Stimulated activated CD4-positive, alpha-beta T cell treated with anti-CD3 and anti-CD28 coated beads, Interleukin-15, amount 100 ng/mL, for 48 hours (primary cell): ENCODE measurements at regions not wholly inside any gene's neighbourhood (a gene's known extent, or its start where the extent isn't known, plus 50 kb on each side); places are given as distances from the start of the nearest gene placed in this dataset.
A peak's percentile ranks its signal among the peaks of the same experiment; 100 is the strongest.
"Not testable (repeated sequence)": the region's sequence is repeated elsewhere in the genome, so short reads cannot be mapped to it uniquely, and the experiment has no call there.

Experiments
- DNase-seq, 2 donors: peaks; one replicate each; pipeline ENCODE4 v3.0.0-alpha.2; 2020; ENCODE audit warnings: low read depth in 2 of 2

GRCh38 chrX:65883556-65883955 lies 156.3 kb downstream of the VSIG4 start:
- no peak for DNase-seq

- DNase-seq, result no peak
These were observed 159.7 kb downstream of the VSIG4 start for GRCh38 chrX:65879977-65880799.

GRCh38 chrX:65878456-65878855 lies 161.4 kb downstream of the VSIG4 start:
- DNase-seq, result no peak

- no peak for DNase-seq
These were observed 161.9 kb downstream of the VSIG4 start for GRCh38 chrX:65877953-65878352.

- DNase-seq, result not testable (repeated sequence)
These were observed 164.3 kb downstream of the VSIG4 start for GRCh38 chrX:65875614-65876013.

- DNase-seq, result no peak
These were observed 165.1 kb downstream of the VSIG4 start for GRCh38 chrX:65874765-65875164.

GRCh38 chrX:65874110-65874509 lies 165.8 kb downstream of the VSIG4 start:
- DNase-seq, result no peak

GRCh38 chrX:65873385-65873784 lies 166.5 kb downstream of the VSIG4 start:
- DNase-seq, result no peak

- no peak for DNase-seq
These were observed 168.1 kb downstream of the VSIG4 start for GRCh38 chrX:65871671-65872311.

- not testable (repeated sequence) for DNase-seq
These were observed 169.3 kb downstream of the VSIG4 start for GRCh38 chrX:65870544-65870943.

GRCh38 chrX:65866773-65867172 lies 173.1 kb downstream of the VSIG4 start:
- DNase-seq, result no peak

GRCh38 chrX:65866146-65866545 lies 173.7 kb downstream of the VSIG4 start:
- DNase-seq, result peak; percentile 6 to 9

GRCh38 chrX:65862638-65863037 lies 177.2 kb downstream of the VSIG4 start:
- no peak for DNase-seq

GRCh38 chrX:65859299-65859698 lies 180.6 kb downstream of the VSIG4 start:
- DNase-seq, result no peak

- DNase-seq, result not testable (repeated sequence)
These were observed 185.4 kb downstream of the VSIG4 start for GRCh38 chrX:65854437-65854836.

- DNase-seq, result not testable (repeated sequence)
These were observed 183.9 kb downstream of the MSN start for GRCh38 chrX:65851306-65851705.

GRCh38 chrX:65850821-65851220 lies 183.4 kb downstream of the MSN start:
- DNase-seq, result not testable (repeated sequence)

GRCh38 chrX:65846974-65847373 lies 179.5 kb downstream of the MSN start:
- no peak for DNase-seq

GRCh38 chrX:65841263-65841662 lies 173.8 kb downstream of the MSN start:
- DNase-seq, result no peak

- no peak for DNase-seq
These were observed 171.2 kb downstream of the MSN start for GRCh38 chrX:65838674-65839073.

- no peak for DNase-seq
These were observed 170.6 kb downstream of the MSN start for GRCh38 chrX:65837875-65838549.

GRCh38 chrX:65831268-65831667 lies 163.8 kb downstream of the MSN start:
- DNase-seq, result no peak

- no peak for DNase-seq
These were observed 161.1 kb downstream of the MSN start for GRCh38 chrX:65828599-65828998.
